ENCODE measurements at regions not wholly inside any gene's neighbourhood (a gene's known extent, or its start where the extent isn't known, plus 50 kb on each side); places are given as distances from the start of the nearest gene placed in this dataset.

GRCh38 chr3:10667269-10667668 is 148.8 kb upstream of the SLC6A11 start:
- BruUV-seq (replicated peaks), result no TSS peak
- Histone ChIP-seq H3K4me3 (replicated peaks in 1 of 3; ENCODE audit: insufficient read depth in 1 of 3, low read depth in 2 of 3, low read length in 3 of 3) (no peak overlapping the region), H3K4me1 (ENCODE audit: insufficient read depth, low read length) (peaks cover 14% of the 10 kb centered on the region), H3K36me3 (replicated peaks in 1 of 2; ENCODE audit: control insufficient read depth in 1 of 2, insufficient read depth in 2 of 2, low read length in 2 of 2) (no peaks in the 10 kb centered on the region), H3K27ac (ENCODE audit: extremely low read length, insufficient read depth, low read length) (no peak overlapping the region), H3K79me2 (ENCODE audit: insufficient read depth, low read length) (no peaks in the 10 kb centered on the region), H3K4me2 (ENCODE audit: low read depth, low read length) (no peak overlapping the region), H2AFZ (ENCODE audit: low read length) (no peak overlapping the region), H3K27me3 (ENCODE audit: control insufficient read depth in 1 of 2, insufficient read depth in 2 of 2, low read length in 2 of 2) (peaks cover 1 to 24% of the 10 kb centered on the region in 2 experiments; a peak in 4 of 5 replicates), H3K9me3 (ENCODE audit: low read length) (no peaks in the 10 kb centered on the region), H3K9ac (ENCODE audit: insufficient read depth, low read depth, low read length) (no peak overlapping the region), H4K20me1 (ENCODE audit: insufficient read depth, low read length) (no peaks in the 10 kb centered on the region)
- ATAC-seq, result no peak
- CTCF ChIA-PET (ENCODE audit: low intra/inter-chr PET ratio, low total read pairs), result no interaction called here
- TF ChIP-seq ZFP91 (CRISPR knock-in tag; IDR thresholded peaks at IDR 0.05; ENCODE audit: borderline replicate concordance) (no peak), ZNF280D (CRISPR knock-in tag; IDR thresholded peaks at IDR 0.05) (no peak), BRF2 (CRISPR knock-in tag; IDR thresholded peaks at IDR 0.05) (no peak), ZKSCAN8 (CRISPR knock-in tag; IDR thresholded peaks at IDR 0.05; ENCODE audit: borderline replicate concordance) (no peak), ZBTB2 (CRISPR knock-in tag; IDR thresholded peaks at IDR 0.05; ENCODE audit: low read depth) (no peak)
- DNase-seq (ENCODE audit: low spot score), result no peak
- intact Hi-C loops (cut with micrococcal nuclease; ENCODE audit: unreplicated experiment), result no loop called here
- POLR2A ChIA-PET, result no interaction called here
- 27% methylated on average over 8 of the region's 8 CpGs for WGBS (ENCODE audit: low lambda C conversion rate)
- in situ Hi-C loops (cut with HindIII; ENCODE audit: extremely low pct_ligation_motif_present, low pct_unique_long_range_greater_than_20kb), result no loop called here
- no peak for FAIRE-seq

Data from HepG2 (cell line).